RWPE2 (cell line): ENCODE measurements at regions not wholly inside any gene's neighbourhood (a gene's known extent, or its start where the extent isn't known, plus 50 kb on each side); places are given as distances from the start of the nearest gene placed in this dataset.

Source experiments
- ATAC-seq: fragments of 200-7000 bp; cut with Tn5 transposase; 3 replicates; pipeline ENCODE4 v1.9.1; 2021; ENCODE audit warnings: low read depth
- DNase-seq: peaks from one replicate; pipeline ENCODE4 v3.0.0-alpha.2; 2020; ENCODE audit warnings: low spot score
- H3K27ac ChIP-seq: fragments of 450-650 bp; 2 replicates; pipeline ENCODE4 v1.5.1; 2017; ENCODE audit warnings: mild to moderate bottlenecking; ENCODE audit not compliant: poor library complexity, severe bottlenecking
- H3K27me3 ChIP-seq: fragments of 250-450 bp; sonication (Bioruptor Pico); 2 replicates; pipeline ENCODE4 v1.5.1; 2021; ENCODE audit warnings: mild to moderate bottlenecking, moderate library complexity; ENCODE audit not compliant: insufficient read depth, poor library complexity, severe bottlenecking
- H3K36me3 ChIP-seq: fragments of 250-450 bp; sonication (Bioruptor Pico); 2 replicates; pipeline ENCODE4 v1.5.1; 2020; ENCODE audit warnings: low read depth, mild to moderate bottlenecking, moderate library complexity
- H3K4me1 ChIP-seq: fragments of 250-450 bp; sonication (Bioruptor Pico); 2 replicates; pipeline ENCODE4 v1.5.1; 2021; ENCODE audit warnings: mild to moderate bottlenecking, moderate library complexity; ENCODE audit not compliant: insufficient read depth, poor library complexity, severe bottlenecking
- H3K4me3 ChIP-seq: fragments of 250-450 bp; sonication (Bioruptor Pico); 2 replicates; pipeline ENCODE4 v1.5.1; 2021; ENCODE audit warnings: mild to moderate bottlenecking, moderate library complexity; ENCODE audit not compliant: severe bottlenecking
- H3K9me3 ChIP-seq: fragments of 250-450 bp; sonication (Bioruptor Pico); 2 replicates; pipeline ENCODE4 v1.5.1; 2021; ENCODE audit warnings: mild to moderate bottlenecking, moderate library complexity; ENCODE audit not compliant: severe bottlenecking
- TF ChIP-seq, protein P1 (sequence below): fragments of 450-650 bp; IDR thresholded peaks from one replicate; pipeline ENCODE4 v1.5.1; 2017; ENCODE audit warnings: mild to moderate bottlenecking, moderate library complexity; ENCODE audit not compliant: poor library complexity, severe bottlenecking

- no peak overlapping the region for H3K4me3 ChIP-seq
- no peak overlapping the region for H3K27ac ChIP-seq
- H3K36me3 ChIP-seq, result no peaks in the 10 kb centered on the region
- ATAC-seq, result no peak
- H3K4me1 ChIP-seq, result no peaks in the 10 kb centered on the region
- H3K9me3 ChIP-seq, result no peaks in the 10 kb centered on the region
- H3K27me3 ChIP-seq, result no peaks in the 10 kb centered on the region
- no peak for DNase-seq
- TF ChIP-seq, protein P1, sequence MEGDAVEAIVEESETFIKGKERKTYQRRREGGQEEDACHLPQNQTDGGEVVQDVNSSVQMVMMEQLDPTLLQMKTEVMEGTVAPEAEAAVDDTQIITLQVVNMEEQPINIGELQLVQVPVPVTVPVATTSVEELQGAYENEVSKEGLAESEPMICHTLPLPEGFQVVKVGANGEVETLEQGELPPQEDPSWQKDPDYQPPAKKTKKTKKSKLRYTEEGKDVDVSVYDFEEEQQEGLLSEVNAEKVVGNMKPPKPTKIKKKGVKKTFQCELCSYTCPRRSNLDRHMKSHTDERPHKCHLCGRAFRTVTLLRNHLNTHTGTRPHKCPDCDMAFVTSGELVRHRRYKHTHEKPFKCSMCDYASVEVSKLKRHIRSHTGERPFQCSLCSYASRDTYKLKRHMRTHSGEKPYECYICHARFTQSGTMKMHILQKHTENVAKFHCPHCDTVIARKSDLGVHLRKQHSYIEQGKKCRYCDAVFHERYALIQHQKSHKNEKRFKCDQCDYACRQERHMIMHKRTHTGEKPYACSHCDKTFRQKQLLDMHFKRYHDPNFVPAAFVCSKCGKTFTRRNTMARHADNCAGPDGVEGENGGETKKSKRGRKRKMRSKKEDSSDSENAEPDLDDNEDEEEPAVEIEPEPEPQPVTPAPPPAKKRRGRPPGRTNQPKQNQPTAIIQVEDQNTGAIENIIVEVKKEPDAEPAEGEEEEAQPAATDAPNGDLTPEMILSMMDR, result no peak
These were observed 170.5 kb downstream of the NTMT2 start for GRCh38 chr1:170316270-170316669.

DNA sequence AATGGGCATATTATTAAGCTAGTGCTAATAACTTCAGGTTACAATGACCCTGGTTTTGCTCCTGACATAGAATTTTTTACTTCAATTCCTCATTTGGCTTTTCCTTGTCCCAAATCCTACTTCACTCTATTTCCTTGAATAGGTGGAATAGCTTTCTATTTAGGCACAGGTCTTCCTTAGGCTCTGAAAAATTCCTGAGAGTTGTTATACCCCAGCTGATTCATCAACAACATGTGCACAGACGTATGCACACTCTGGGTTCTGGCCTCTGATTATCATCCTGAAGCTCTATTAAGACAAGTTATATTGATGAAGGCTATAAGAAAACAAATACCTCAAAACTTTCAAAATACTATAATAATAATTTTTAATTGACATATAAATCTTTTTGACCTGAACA is 172.4 kb downstream of the NTMT2 start:
- no peak for ATAC-seq
- TF ChIP-seq, protein P1, result no peak
- DNase-seq, result no peak
- Histone ChIP-seq H3K27ac (no peak overlapping the region), H3K4me3 (no peak overlapping the region), H3K36me3 (no peaks in the 10 kb centered on the region), H3K4me1 (no peaks in the 10 kb centered on the region), H3K27me3 (no peaks in the 10 kb centered on the region), H3K9me3 (no peaks in the 10 kb centered on the region)

DNA sequence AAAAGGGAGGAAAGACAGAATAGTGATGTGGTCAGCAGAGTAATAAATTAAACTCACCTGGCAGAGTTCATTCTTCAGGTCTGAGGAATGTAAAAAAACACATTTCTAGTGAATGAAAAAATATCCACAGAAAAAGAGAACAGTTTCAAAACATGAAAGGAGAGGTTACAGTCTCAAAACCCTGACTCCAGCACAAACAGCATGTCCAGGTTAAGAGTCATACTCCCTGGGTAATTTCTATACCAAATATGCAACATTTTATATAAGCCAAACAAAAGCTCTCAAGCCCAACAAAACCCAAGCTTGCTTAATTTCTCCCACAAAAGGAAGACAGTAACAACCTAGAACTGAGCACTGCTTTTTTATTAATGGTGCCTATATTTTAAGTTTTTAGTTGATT is 173.0 kb downstream of the NTMT2 start:
- Histone ChIP-seq H3K9me3 (no peaks in the 10 kb centered on the region), H3K27me3 (no peaks in the 10 kb centered on the region), H3K4me1 (no peaks in the 10 kb centered on the region), H3K27ac (no peak overlapping the region), H3K36me3 (no peaks in the 10 kb centered on the region), H3K4me3 (no peak overlapping the region)
- ATAC-seq (no peak), DNase-seq (no peak)
- TF ChIP-seq, protein P1, result no peak

- no peaks in the 10 kb centered on the region for H3K4me1 ChIP-seq
- ATAC-seq (no peak), DNase-seq (no peak)
- H3K27ac ChIP-seq, result no peak overlapping the region
- H3K27me3 ChIP-seq, result no peaks in the 10 kb centered on the region
- no peak overlapping the region for H3K4me3 ChIP-seq
- TF ChIP-seq, protein P1, result no peak
- H3K36me3 ChIP-seq, result no peaks in the 10 kb centered on the region
- no peaks in the 10 kb centered on the region for H3K9me3 ChIP-seq
These were observed 175.4 kb downstream of the NTMT2 start for GRCh38 chr1:170321113-170321512.

GRCh38 chr1:170326186-170326585 is 180.4 kb downstream of the NTMT2 start:
- Histone ChIP-seq H3K27ac (no peak overlapping the region), H3K4me1 (no peaks in the 10 kb centered on the region), H3K9me3 (no peaks in the 10 kb centered on the region), H3K4me3 (no peak overlapping the region), H3K27me3 (no peaks in the 10 kb centered on the region), H3K36me3 (no peaks in the 10 kb centered on the region)
- DNase-seq (no peak), ATAC-seq (no peak)
- TF ChIP-seq, protein P1, result no peak
